ENCODE measurements at regions not wholly inside any gene's neighbourhood (a gene's known extent, or its start where the extent isn't known, plus 50 kb on each side); places are given as distances from the start of the nearest gene placed in this dataset.

DNA sequence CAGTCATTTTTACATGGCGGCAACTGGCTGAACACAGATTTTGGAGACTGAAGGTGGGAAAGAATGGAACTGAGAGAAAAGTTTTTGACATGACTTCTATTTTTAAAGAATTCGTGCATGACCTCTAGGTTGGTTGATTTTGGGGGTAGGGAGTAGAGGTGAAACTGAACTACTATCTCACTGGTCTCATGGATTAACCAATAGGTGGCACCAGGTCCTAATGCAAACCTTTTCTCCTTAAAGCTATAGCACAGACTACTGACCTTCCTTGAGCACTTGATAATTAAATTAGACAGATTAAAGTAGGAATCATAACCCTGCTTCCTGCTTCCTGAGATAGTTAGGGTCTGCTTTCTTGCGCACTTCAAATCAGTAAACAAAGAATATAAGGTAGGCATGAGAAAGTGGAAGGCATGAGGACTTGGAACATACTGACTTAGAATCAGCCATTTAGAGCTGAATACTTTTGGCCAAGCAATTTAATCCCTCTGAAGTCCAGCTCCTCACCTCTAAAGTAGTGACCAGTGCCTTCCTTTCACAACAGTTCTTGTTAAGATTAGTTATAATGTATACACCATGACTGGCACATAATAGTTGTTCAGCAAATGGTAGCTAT is 206.0 kb downstream of the CENPF start:
- H3K27me3 ChIP-seq: no peaks in the 10 kb centered on the region
- 55 to 65% methylated on average over 3 of the region's 3 CpGs for WGBS, 2 donors
- peaks cover 0 to 5% (median 0%) of the 10 kb centered on the region in 4 donors for H3K9me3 ChIP-seq
- H3K36me3 ChIP-seq: no peaks in the 10 kb centered on the region
- no peak overlapping the region for H3K4me3 ChIP-seq
- no peak overlapping the region for H3K27ac ChIP-seq
- H3K4me1 ChIP-seq: no peaks in the 10 kb centered on the region
- no peak for ATAC-seq (ENCODE audit: low FRiP score in 2 of 2)
- TF ChIP-seq POLR2AphosphoS5 (IDR thresholded peaks at IDR 0.05) (no peak), EP300 (IDR thresholded peaks at IDR 0.05) (no peak), POLR2A (IDR thresholded peaks at IDR 0.05) (no peak)
- TF ChIP-seq, protein P1, sequence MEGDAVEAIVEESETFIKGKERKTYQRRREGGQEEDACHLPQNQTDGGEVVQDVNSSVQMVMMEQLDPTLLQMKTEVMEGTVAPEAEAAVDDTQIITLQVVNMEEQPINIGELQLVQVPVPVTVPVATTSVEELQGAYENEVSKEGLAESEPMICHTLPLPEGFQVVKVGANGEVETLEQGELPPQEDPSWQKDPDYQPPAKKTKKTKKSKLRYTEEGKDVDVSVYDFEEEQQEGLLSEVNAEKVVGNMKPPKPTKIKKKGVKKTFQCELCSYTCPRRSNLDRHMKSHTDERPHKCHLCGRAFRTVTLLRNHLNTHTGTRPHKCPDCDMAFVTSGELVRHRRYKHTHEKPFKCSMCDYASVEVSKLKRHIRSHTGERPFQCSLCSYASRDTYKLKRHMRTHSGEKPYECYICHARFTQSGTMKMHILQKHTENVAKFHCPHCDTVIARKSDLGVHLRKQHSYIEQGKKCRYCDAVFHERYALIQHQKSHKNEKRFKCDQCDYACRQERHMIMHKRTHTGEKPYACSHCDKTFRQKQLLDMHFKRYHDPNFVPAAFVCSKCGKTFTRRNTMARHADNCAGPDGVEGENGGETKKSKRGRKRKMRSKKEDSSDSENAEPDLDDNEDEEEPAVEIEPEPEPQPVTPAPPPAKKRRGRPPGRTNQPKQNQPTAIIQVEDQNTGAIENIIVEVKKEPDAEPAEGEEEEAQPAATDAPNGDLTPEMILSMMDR (IDR thresholded peaks at IDR 0.05): no peak
- no peak for DNase-seq

DNA sequence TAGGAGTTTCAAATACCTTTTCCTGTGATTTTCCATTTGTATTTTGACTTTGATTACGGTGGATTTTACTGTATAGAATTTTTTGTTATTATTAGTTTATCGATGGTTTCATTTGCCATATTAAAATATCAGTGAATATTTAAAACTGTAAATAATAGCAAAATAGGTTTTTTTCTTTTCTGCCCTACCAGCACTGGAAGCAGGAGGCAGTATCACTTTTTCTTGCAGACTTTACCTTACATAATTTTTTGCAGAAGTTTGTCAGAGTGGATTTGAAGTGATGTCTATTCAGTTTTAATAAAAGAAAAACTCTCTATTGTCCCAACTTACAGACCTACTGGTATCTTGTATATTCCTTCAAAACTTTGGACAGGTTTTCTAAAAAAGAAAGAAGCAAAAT is 213.6 kb downstream of the CENPF start:
- no peak for TF ChIP-seq POLR2A (IDR thresholded peaks at IDR 0.05)
- TF ChIP-seq, protein P1 (IDR thresholded peaks at IDR 0.05): no peak
- no peak for TF ChIP-seq EP300 (IDR thresholded peaks at IDR 0.05)
- TF ChIP-seq POLR2AphosphoS5 (IDR thresholded peaks at IDR 0.05): no peak
- H3K27ac ChIP-seq: no peak overlapping the region
- no peak for ATAC-seq (ENCODE audit: low FRiP score in 2 of 2)
- no peaks in the 10 kb centered on the region for H3K27me3 ChIP-seq
- no peaks in the 10 kb centered on the region for H3K36me3 ChIP-seq
- no peak overlapping the region for H3K4me3 ChIP-seq
- 46 to 73% methylated on average over 2 of the region's 2 CpGs for WGBS, 2 donors
- no peaks in the 10 kb centered on the region for H3K9me3 ChIP-seq
- H3K4me1 ChIP-seq: no peaks in the 10 kb centered on the region
- no peak for DNase-seq

DNA sequence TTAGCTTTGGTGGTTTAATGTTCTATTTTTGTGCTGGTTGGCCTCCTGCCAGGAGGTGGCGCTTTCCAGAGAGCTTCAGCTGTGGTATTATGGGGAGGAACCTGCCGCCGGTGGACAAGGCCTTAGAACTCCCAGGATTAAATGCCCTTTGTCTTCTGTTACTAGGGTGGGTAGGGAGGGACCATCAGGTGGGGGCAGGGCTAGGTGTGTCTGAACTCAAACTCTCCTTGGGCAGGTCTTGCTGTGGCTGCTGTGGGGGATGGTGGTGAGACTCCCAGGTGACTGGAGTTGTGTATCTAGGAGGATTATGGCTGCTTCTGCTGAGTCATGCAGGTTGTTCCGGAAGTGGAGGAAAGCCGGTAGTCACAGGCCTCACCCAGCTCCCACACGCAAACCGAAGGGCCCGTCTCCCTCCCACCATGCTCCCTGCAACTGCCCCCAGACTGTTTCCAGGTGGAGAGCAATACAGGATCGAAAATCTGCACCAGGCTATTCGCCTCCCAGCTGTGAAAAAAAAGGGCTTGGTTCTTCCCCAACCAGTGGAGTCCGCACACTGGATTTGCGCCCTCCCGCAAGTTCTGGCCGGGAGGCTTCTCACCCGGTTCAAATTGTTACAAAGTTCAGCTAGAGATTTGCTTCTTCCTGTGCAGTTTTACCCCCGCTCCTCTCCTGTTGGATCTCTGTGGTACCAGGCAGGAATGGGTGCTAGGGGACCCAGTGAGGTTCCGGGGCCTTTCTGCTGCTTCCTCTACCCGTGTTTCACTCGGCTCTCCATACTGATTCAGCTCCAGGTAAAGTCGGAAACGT is 220.5 kb downstream of the CENPF start:
- TF ChIP-seq POLR2A (IDR thresholded peaks at IDR 0.05) (no peak), POLR2AphosphoS5 (IDR thresholded peaks at IDR 0.05) (no peak), EP300 (IDR thresholded peaks at IDR 0.05) (no peak)
- TF ChIP-seq, protein P1 (IDR thresholded peaks at IDR 0.05): no peak
- H3K9me3 ChIP-seq: peaks cover 0 to 9% (median 4%) of the 10 kb centered on the region in 4 donors
- no peak overlapping the region for H3K4me3 ChIP-seq
- no peak overlapping the region for H3K27ac ChIP-seq
- no peaks in the 10 kb centered on the region for H3K4me1 ChIP-seq
- no peaks in the 10 kb centered on the region for H3K36me3 ChIP-seq
- WGBS, 2 donors: 91 to 92% methylated on average over 21 of the region's 21 CpGs
- DNase-seq (no peak), ATAC-seq (ENCODE audit: low FRiP score in 2 of 2) (no peak)
- no peaks in the 10 kb centered on the region for H3K27me3 ChIP-seq

DNA sequence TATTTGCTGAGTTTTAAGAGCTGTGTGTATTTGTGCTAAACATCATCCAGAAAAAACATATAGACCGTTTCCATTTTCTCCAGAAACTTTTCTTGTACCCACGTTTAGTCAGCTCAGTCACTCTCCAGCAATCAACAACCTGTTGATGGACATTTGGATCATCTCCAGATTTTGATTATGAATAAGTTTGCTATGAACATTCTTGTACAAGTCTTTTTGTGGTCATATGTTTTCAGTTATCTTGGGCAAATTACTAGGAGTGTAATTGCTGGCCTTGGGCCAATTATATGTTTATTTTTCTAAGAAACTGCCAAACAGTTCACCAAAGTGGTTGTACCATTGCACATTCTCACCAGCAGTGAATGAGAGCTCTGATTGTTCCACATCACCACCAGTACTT is 221.8 kb downstream of the CENPF start:
- WGBS, 2 donors: 42 to 53% methylated on average over 2 of the region's 2 CpGs
- Histone ChIP-seq H3K27me3 (no peaks in the 10 kb centered on the region), H3K27ac (no peak overlapping the region), H3K4me1 (no peaks in the 10 kb centered on the region), H3K9me3 (peaks cover 0 to 10% (median 4%) of the 10 kb centered on the region in 4 donors), H3K4me3 (no peak overlapping the region), H3K36me3 (no peaks in the 10 kb centered on the region)
- ATAC-seq (ENCODE audit: low FRiP score in 2 of 2) (no peak), DNase-seq (no peak)
- TF ChIP-seq POLR2A (IDR thresholded peaks at IDR 0.05) (no peak), POLR2AphosphoS5 (IDR thresholded peaks at IDR 0.05) (no peak), EP300 (IDR thresholded peaks at IDR 0.05) (no peak)
- TF ChIP-seq, protein P1 (IDR thresholded peaks at IDR 0.05): no peak
